ENCODE measurements at regions not wholly inside any gene's neighbourhood (a gene's known extent, or its start where the extent isn't known, plus 50 kb on each side); places are given as distances from the start of the nearest gene placed in this dataset.

GRCh38 chr3:147267434-147267833 lies 138.9 kb downstream of the ZIC4 start:
- Histone ChIP-seq H2BK12ac (ENCODE audit: low read length) (no peak overlapping the region), H3K4me3 (ENCODE audit: low read length in 2 of 2) (no peak overlapping the region), H3K23ac (ENCODE audit: low read depth, low read length, poor library complexity) (no peak overlapping the region), H3K36me3 (replicated peaks in 1 of 2; ENCODE audit: control insufficient read depth in 2 of 2, insufficient read depth in 2 of 2, low read length in 2 of 2) (no peaks in the 10 kb centered on the region), H3K4me1 (ENCODE audit: control insufficient read depth in 2 of 2, insufficient read depth in 1 of 2, low read depth in 1 of 2, low read length in 2 of 2) (no peaks in the 10 kb centered on the region), H3K4me2 (ENCODE audit: insufficient read depth, low read length, poor library complexity, severe bottlenecking) (no peak overlapping the region), H3K27ac (replicated peaks; ENCODE audit: low read length) (no peak overlapping the region), H2AK5ac (ENCODE audit: low read depth, low read length) (no peak overlapping the region), H3K4ac (ENCODE audit: low read length) (peak overlapping the region; percentile 37), H2AFZ (ENCODE audit: low read length) (no peak overlapping the region), H3K18ac (ENCODE audit: low read length) (no peak overlapping the region), H4K8ac (ENCODE audit: low read depth, low read length) (no peak overlapping the region), H2BK15ac (ENCODE audit: low read length) (no peak overlapping the region), H3K9me3 (replicated peaks in 1 of 2; ENCODE audit: control insufficient read depth in 2 of 2, insufficient read depth in 1 of 2, low read depth in 1 of 2, low read length in 2 of 2) (no peaks in the 10 kb centered on the region), H3K9ac (ENCODE audit: low read depth, low read length, poor library complexity) (no peak overlapping the region), H3K27me3 (ENCODE audit: control insufficient read depth in 3 of 3, insufficient read depth in 3 of 3, low read depth in 1 of 3, low read length in 3 of 3) (no peaks in the 10 kb centered on the region), H3K79me1 (ENCODE audit: low read depth, low read length) (no peaks in the 10 kb centered on the region), H3K14ac (ENCODE audit: low read length) (no peak overlapping the region), H4K91ac (ENCODE audit: low read depth, low read length, poor library complexity) (no peak overlapping the region), H2BK5ac (ENCODE audit: low read length) (no peak overlapping the region), H2BK120ac (ENCODE audit: low read depth, low read length) (no peak overlapping the region)
- WGBS, 2 donors (ENCODE audit: extremely low coverage in 2 of 2, insufficient read length in 2 of 2, insufficient replicate concordance in 1 of 2) = no CpG with 5 or more reads among the region's 3 CpGs
- DNase-seq (ENCODE audit: low spot score) = no peak

GRCh38 chr3:147257944-147258343 lies 148.4 kb downstream of the ZIC4 start:
- Histone ChIP-seq H3K4ac (ENCODE audit: low read length) (no peak overlapping the region), H3K18ac (ENCODE audit: low read length) (no peak overlapping the region), H3K36me3 (replicated peaks in 1 of 2; ENCODE audit: control insufficient read depth in 2 of 2, insufficient read depth in 2 of 2, low read length in 2 of 2) (no peaks in the 10 kb centered on the region), H2AK5ac (ENCODE audit: low read depth, low read length) (no peak overlapping the region), H3K14ac (ENCODE audit: low read length) (no peak overlapping the region), H3K4me3 (ENCODE audit: low read length in 2 of 2) (no peak overlapping the region), H2AFZ (ENCODE audit: low read length) (no peak overlapping the region), H3K23ac (ENCODE audit: low read depth, low read length, poor library complexity) (no peak overlapping the region), H3K4me2 (ENCODE audit: insufficient read depth, low read length, poor library complexity, severe bottlenecking) (no peak overlapping the region), H3K27ac (replicated peaks; ENCODE audit: low read length) (no peak overlapping the region), H2BK5ac (ENCODE audit: low read length) (no peak overlapping the region), H2BK15ac (ENCODE audit: low read length) (no peak overlapping the region), H4K8ac (ENCODE audit: low read depth, low read length) (no peak overlapping the region), H4K91ac (ENCODE audit: low read depth, low read length, poor library complexity) (no peak overlapping the region), H3K27me3 (ENCODE audit: control insufficient read depth in 3 of 3, insufficient read depth in 3 of 3, low read depth in 1 of 3, low read length in 3 of 3) (peaks cover 0 to 2% (median 0%) of the 10 kb centered on the region in 3 experiments), H3K4me1 (ENCODE audit: control insufficient read depth in 2 of 2, insufficient read depth in 1 of 2, low read depth in 1 of 2, low read length in 2 of 2) (no peaks in the 10 kb centered on the region), H2BK120ac (ENCODE audit: low read depth, low read length) (no peak overlapping the region), H3K9ac (ENCODE audit: low read depth, low read length, poor library complexity) (no peak overlapping the region), H3K9me3 (replicated peaks in 1 of 2; ENCODE audit: control insufficient read depth in 2 of 2, insufficient read depth in 1 of 2, low read depth in 1 of 2, low read length in 2 of 2) (peaks cover 0 to 2% of the 10 kb centered on the region in 2 donors), H2BK12ac (ENCODE audit: low read length) (no peak overlapping the region), H3K79me1 (ENCODE audit: low read depth, low read length) (no peaks in the 10 kb centered on the region)
- DNase-seq (ENCODE audit: low spot score) = no peak
- WGBS, 2 donors (ENCODE audit: extremely low coverage in 2 of 2, insufficient read length in 2 of 2, insufficient replicate concordance in 1 of 2) = no CpG with 5 or more reads among the region's 2 CpGs

DNA sequence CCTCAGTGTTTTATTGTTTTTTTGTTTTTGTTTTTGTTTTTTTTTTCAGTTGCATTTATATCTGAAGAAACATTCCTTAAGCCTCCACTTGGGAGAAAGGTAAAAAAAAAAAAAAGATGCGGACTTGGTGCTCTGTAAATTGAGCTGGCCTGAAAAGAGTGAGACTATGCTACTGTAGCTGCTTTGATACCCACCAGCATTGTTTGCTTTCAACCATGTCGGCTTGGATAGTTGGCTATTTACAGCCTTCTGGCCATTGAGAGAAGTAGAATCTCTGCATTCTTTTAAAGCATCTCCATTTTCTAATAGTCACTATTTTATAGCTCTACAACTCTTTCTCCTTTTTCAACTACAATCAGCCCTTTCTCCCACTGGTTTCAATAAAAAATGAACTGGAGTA lies 149.6 kb downstream of the ZIC4 start:
- Histone ChIP-seq H2AFZ (ENCODE audit: low read length) (peak overlapping the region; percentile 22), H3K14ac (ENCODE audit: low read length) (no peak overlapping the region), H2BK12ac (ENCODE audit: low read length) (no peak overlapping the region), H3K9me3 (replicated peaks in 1 of 2; ENCODE audit: control insufficient read depth in 2 of 2, insufficient read depth in 1 of 2, low read depth in 1 of 2, low read length in 2 of 2) (peaks cover 0 to 2% of the 10 kb centered on the region in 2 donors), H2AK5ac (ENCODE audit: low read depth, low read length) (no peak overlapping the region), H4K91ac (ENCODE audit: low read depth, low read length, poor library complexity) (no peak overlapping the region), H2BK120ac (ENCODE audit: low read depth, low read length) (no peak overlapping the region), H3K4ac (ENCODE audit: low read length) (no peak overlapping the region), H3K4me1 (ENCODE audit: control insufficient read depth in 2 of 2, insufficient read depth in 1 of 2, low read depth in 1 of 2, low read length in 2 of 2) (no peaks in the 10 kb centered on the region), H3K4me3 (ENCODE audit: low read length in 2 of 2) (no peak overlapping the region), H3K18ac (ENCODE audit: low read length) (no peak overlapping the region), H2BK5ac (ENCODE audit: low read length) (no peak overlapping the region), H3K36me3 (replicated peaks in 1 of 2; ENCODE audit: control insufficient read depth in 2 of 2, insufficient read depth in 2 of 2, low read length in 2 of 2) (no peaks in the 10 kb centered on the region), H4K8ac (ENCODE audit: low read depth, low read length) (no peak overlapping the region), H3K27ac (replicated peaks; ENCODE audit: low read length) (no peak overlapping the region), H3K79me1 (ENCODE audit: low read depth, low read length) (no peaks in the 10 kb centered on the region), H3K23ac (ENCODE audit: low read depth, low read length, poor library complexity) (no peak overlapping the region), H3K27me3 (ENCODE audit: control insufficient read depth in 3 of 3, insufficient read depth in 3 of 3, low read depth in 1 of 3, low read length in 3 of 3) (peaks cover 0 to 2% (median 0%) of the 10 kb centered on the region in 3 experiments), H3K9ac (ENCODE audit: low read depth, low read length, poor library complexity) (no peak overlapping the region), H2BK15ac (ENCODE audit: low read length) (no peak overlapping the region), H3K4me2 (ENCODE audit: insufficient read depth, low read length, poor library complexity, severe bottlenecking) (no peak overlapping the region)
- no CpG with 5 or more reads among the region's 2 CpGs for WGBS, 2 donors (ENCODE audit: extremely low coverage in 2 of 2, insufficient read length in 2 of 2, insufficient replicate concordance in 1 of 2)
- no peak for DNase-seq (ENCODE audit: low spot score)

- no peaks in the 10 kb centered on the region for H3K79me1 ChIP-seq (ENCODE audit: low read depth, low read length)
- no peaks in the 10 kb centered on the region for H3K4me1 ChIP-seq (ENCODE audit: control insufficient read depth in 2 of 2, insufficient read depth in 1 of 2, low read depth in 1 of 2, low read length in 2 of 2)
- WGBS, 2 donors (ENCODE audit: extremely low coverage in 2 of 2, insufficient read length in 2 of 2, insufficient replicate concordance in 1 of 2) = no CpG with 5 or more reads among the region's 4 CpGs
- no peak overlapping the region for H2BK15ac ChIP-seq (ENCODE audit: low read length)
- no peak overlapping the region for H3K23ac ChIP-seq (ENCODE audit: low read depth, low read length, poor library complexity)
- H3K9ac ChIP-seq (ENCODE audit: low read depth, low read length, poor library complexity) = no peak overlapping the region
- H3K4me2 ChIP-seq (ENCODE audit: insufficient read depth, low read length, poor library complexity, severe bottlenecking) = no peak overlapping the region
- H2BK12ac ChIP-seq (ENCODE audit: low read length) = no peak overlapping the region
- H3K9me3 ChIP-seq (replicated peaks in 1 of 2; ENCODE audit: control insufficient read depth in 2 of 2, insufficient read depth in 1 of 2, low read depth in 1 of 2, low read length in 2 of 2) = no peaks in the 10 kb centered on the region
- H3K27ac ChIP-seq (replicated peaks; ENCODE audit: low read length) = no peak overlapping the region
- no peak overlapping the region for H2BK5ac ChIP-seq (ENCODE audit: low read length)
- DNase-seq (ENCODE audit: low spot score) = no peak
- peak overlapping the region; percentile 66 for H2AFZ ChIP-seq (ENCODE audit: low read length)
- no peak overlapping the region for H3K4me3 ChIP-seq (ENCODE audit: low read length in 2 of 2)
- H3K27me3 ChIP-seq (ENCODE audit: control insufficient read depth in 3 of 3, insufficient read depth in 3 of 3, low read depth in 1 of 3, low read length in 3 of 3) = no peaks in the 10 kb centered on the region
- H3K18ac ChIP-seq (ENCODE audit: low read length) = no peak overlapping the region
- no peak overlapping the region for H4K91ac ChIP-seq (ENCODE audit: low read depth, low read length, poor library complexity)
- H3K4ac ChIP-seq (ENCODE audit: low read length) = no peak overlapping the region
- no peak overlapping the region for H2BK120ac ChIP-seq (ENCODE audit: low read depth, low read length)
- no peak overlapping the region for H3K14ac ChIP-seq (ENCODE audit: low read length)
- no peaks in the 10 kb centered on the region for H3K36me3 ChIP-seq (replicated peaks in 1 of 2; ENCODE audit: control insufficient read depth in 2 of 2, insufficient read depth in 2 of 2, low read length in 2 of 2)
- no peak overlapping the region for H4K8ac ChIP-seq (ENCODE audit: low read depth, low read length)
- H2AK5ac ChIP-seq (ENCODE audit: low read depth, low read length) = no peak overlapping the region
These were observed 159.4 kb downstream of the ZIC4 start for GRCh38 chr3:147246906-147247305.
